Large intestine (tissue), 3 donors: ENCODE measurements at regions not wholly inside any gene's neighbourhood (a gene's known extent, or its start where the extent isn't known, plus 50 kb on each side); places are given as distances from the start of the nearest gene placed in this dataset.
A peak's percentile ranks its signal among the peaks of the same experiment; 100 is the strongest.

Experiments
- DNase-seq, 2 donors: peaks; one replicate each; pipeline versions ENCODE4 v3.0.0 to v3.0.0-alpha.2; 2013
- H3K27ac ChIP-seq: one replicate; pipeline ENCODE4 v1.5.1; 2013; ENCODE audit warnings: low read length
- H3K27me3 ChIP-seq: 2 replicates; pipeline ENCODE4 v1.6.1; 2013; ENCODE audit warnings: low read length; ENCODE audit not compliant: control insufficient read depth, insufficient read depth
- H3K36me3 ChIP-seq: 2 replicates; pipeline ENCODE4 v1.6.1; 2013; ENCODE audit warnings: low read length; ENCODE audit not compliant: control insufficient read depth, insufficient read depth
- H3K4me1 ChIP-seq: one replicate; pipeline ENCODE4 v1.6.1; 2013; ENCODE audit warnings: low read length; ENCODE audit not compliant: control insufficient read depth, insufficient read depth
- H3K4me3 ChIP-seq: one replicate; pipeline ENCODE4 v1.5.1; 2013; ENCODE audit warnings: low read length
- H3K9me3 ChIP-seq: one replicate; pipeline ENCODE4 v1.6.1; 2013; ENCODE audit warnings: mild to moderate bottlenecking, low read depth, low read length, moderate library complexity; ENCODE audit not compliant: control insufficient read depth
- WGBS: methylation state at CpG from one replicate; pipeline ENCODE4 v1.1.5; 2013; ENCODE audit warnings: low lambda C conversion rate; ENCODE audit not compliant: insufficient coverage; 5-methylcytosine and 5-hydroxymethylcytosine counted together

- no peak overlapping the region for H3K4me3 ChIP-seq
- H3K27ac ChIP-seq: no peak overlapping the region
- WGBS: no CpG with 5 or more reads among the region's 2 CpGs
- no peaks in the 10 kb centered on the region for H3K36me3 ChIP-seq
- H3K27me3 ChIP-seq: no peaks in the 10 kb centered on the region
- DNase-seq: no peak
- no peaks in the 10 kb centered on the region for H3K9me3 ChIP-seq
- H3K4me1 ChIP-seq: peaks cover 3% of the 10 kb centered on the region
Observed at GRCh38 chrX:118212817-118213183, 96.2 kb upstream of the KLHL13 start.

- Histone ChIP-seq H3K27ac (no peak overlapping the region), H3K4me1 (no peaks in the 10 kb centered on the region), H3K4me3 (no peak overlapping the region), H3K27me3 (no peaks in the 10 kb centered on the region), H3K9me3 (peaks cover 5% of the 10 kb centered on the region), H3K36me3 (no peaks in the 10 kb centered on the region)
- no peak for DNase-seq
- WGBS: no CpG with 5 or more reads among the region's 2 CpGs
Observed at GRCh38 chrX:118215346-118215745, 98.7 kb upstream of the KLHL13 start.

- Histone ChIP-seq H3K27ac (no peak overlapping the region), H3K9me3 (peaks cover 5% of the 10 kb centered on the region), H3K4me1 (no peaks in the 10 kb centered on the region), H3K36me3 (no peaks in the 10 kb centered on the region), H3K27me3 (no peaks in the 10 kb centered on the region), H3K4me3 (no peak overlapping the region)
- no CpG with 5 or more reads among the region's 3 CpGs for WGBS
- peak in 1 of 2 donors; percentile 50 for DNase-seq
Observed at GRCh38 chrX:118216087-118216486, 99.5 kb upstream of the KLHL13 start.

GRCh38 chrX:118216509-118216908 is 99.9 kb upstream of the KLHL13 start:
- H3K27me3 ChIP-seq: no peaks in the 10 kb centered on the region
- no peaks in the 10 kb centered on the region for H3K36me3 ChIP-seq
- H3K27ac ChIP-seq: no peak overlapping the region
- H3K4me1 ChIP-seq: no peaks in the 10 kb centered on the region
- DNase-seq: peak in 1 of 2 donors; percentile 29
- WGBS: no CpG with 5 or more reads among the region's 5 CpGs
- H3K4me3 ChIP-seq: no peak overlapping the region
- peaks cover 5% of the 10 kb centered on the region for H3K9me3 ChIP-seq

- Histone ChIP-seq H3K4me3 (no peak overlapping the region), H3K4me1 (no peaks in the 10 kb centered on the region), H3K36me3 (no peaks in the 10 kb centered on the region), H3K27me3 (no peaks in the 10 kb centered on the region), H3K9me3 (peaks cover 5% of the 10 kb centered on the region), H3K27ac (no peak overlapping the region)
- WGBS: no CpG with 5 or more reads among the region's 5 CpGs
- no peak for DNase-seq
Observed at GRCh38 chrX:118218079-118218478, 101.5 kb upstream of the KLHL13 start.

- Histone ChIP-seq H3K4me1 (no peaks in the 10 kb centered on the region), H3K27ac (no peak overlapping the region), H3K27me3 (no peaks in the 10 kb centered on the region), H3K4me3 (no peak overlapping the region), H3K9me3 (peaks cover 5% of the 10 kb centered on the region), H3K36me3 (no peaks in the 10 kb centered on the region)
- DNase-seq: no peak
- no CpG with 5 or more reads among the region's 5 CpGs for WGBS
Observed at GRCh38 chrX:118218940-118219339, 102.3 kb upstream of the KLHL13 start.

- Histone ChIP-seq H3K27me3 (no peaks in the 10 kb centered on the region), H3K4me3 (no peak overlapping the region), H3K36me3 (no peaks in the 10 kb centered on the region), H3K4me1 (no peaks in the 10 kb centered on the region), H3K9me3 (peaks cover 5% of the 10 kb centered on the region), H3K27ac (no peak overlapping the region)
- DNase-seq: no peak
- WGBS: no CpG with 5 or more reads among the region's 1 CpG
Observed at GRCh38 chrX:118219866-118220265, 103.3 kb upstream of the KLHL13 start.

GRCh38 chrX:118220509-118220908 is 103.9 kb upstream of the KLHL13 start:
- peaks cover 5% of the 10 kb centered on the region for H3K9me3 ChIP-seq
- no peaks in the 10 kb centered on the region for H3K27me3 ChIP-seq
- WGBS: no CpG with 5 or more reads among the region's 1 CpG
- H3K4me1 ChIP-seq: no peaks in the 10 kb centered on the region
- no peaks in the 10 kb centered on the region for H3K36me3 ChIP-seq
- no peak overlapping the region for H3K27ac ChIP-seq
- DNase-seq: peak in 1 of 2 donors; percentile 61
- H3K4me3 ChIP-seq: no peak overlapping the region

- Histone ChIP-seq H3K4me3 (no peak overlapping the region), H3K4me1 (no peaks in the 10 kb centered on the region), H3K27me3 (no peaks in the 10 kb centered on the region), H3K9me3 (peaks cover 5% of the 10 kb centered on the region), H3K36me3 (no peaks in the 10 kb centered on the region), H3K27ac (no peak overlapping the region)
- DNase-seq: no peak
- no CpG with 5 or more reads among the region's 4 CpGs for WGBS
Observed at GRCh38 chrX:118221270-118221669, 104.7 kb upstream of the KLHL13 start.

GRCh38 chrX:118221733-118222132 is 105.1 kb upstream of the KLHL13 start:
- H3K36me3 ChIP-seq: no peaks in the 10 kb centered on the region
- no peaks in the 10 kb centered on the region for H3K27me3 ChIP-seq
- DNase-seq: no peak
- H3K9me3 ChIP-seq: peaks cover 5% of the 10 kb centered on the region
- no peak overlapping the region for H3K4me3 ChIP-seq
- H3K4me1 ChIP-seq: no peaks in the 10 kb centered on the region
- WGBS: 80% methylated on average over 1 of the region's 3 CpGs
- H3K27ac ChIP-seq: no peak overlapping the region

GRCh38 chrX:118222421-118222820 is 105.8 kb upstream of the KLHL13 start:
- no peak overlapping the region for H3K4me3 ChIP-seq
- H3K27me3 ChIP-seq: no peaks in the 10 kb centered on the region
- no peaks in the 10 kb centered on the region for H3K36me3 ChIP-seq
- H3K27ac ChIP-seq: no peak overlapping the region
- no peak for DNase-seq
- H3K4me1 ChIP-seq: no peaks in the 10 kb centered on the region
- peaks cover 5% of the 10 kb centered on the region for H3K9me3 ChIP-seq
